ENCODE measurements at regions not wholly inside any gene's neighbourhood (a gene's known extent, or its start where the extent isn't known, plus 50 kb on each side); places are given as distances from the start of the nearest gene placed in this dataset.
A peak's percentile ranks its signal among the peaks of the same experiment; 100 is the strongest.

- Histone ChIP-seq H3K79me1 (ENCODE audit: low read depth, low read length) (no peaks in the 10 kb centered on the region), H3K4me1 (ENCODE audit: control insufficient read depth in 2 of 2, insufficient read depth in 1 of 2, low read depth in 1 of 2, low read length in 2 of 2) (peaks cover 4 to 8% of the 10 kb centered on the region in 2 donors), H2BK120ac (ENCODE audit: low read depth, low read length) (no peak overlapping the region), H3K9me3 (replicated peaks in 1 of 2; ENCODE audit: control insufficient read depth in 2 of 2, insufficient read depth in 1 of 2, low read depth in 1 of 2, low read length in 2 of 2) (no peaks in the 10 kb centered on the region), H2AFZ (ENCODE audit: low read length) (no peak overlapping the region), H3K14ac (ENCODE audit: low read length) (no peak overlapping the region), H3K27me3 (ENCODE audit: control insufficient read depth in 3 of 3, insufficient read depth in 3 of 3, low read depth in 1 of 3, low read length in 3 of 3) (no peaks in the 10 kb centered on the region), H3K4me3 (ENCODE audit: low read length in 2 of 2) (no peak overlapping the region), H3K23ac (ENCODE audit: low read depth, low read length, poor library complexity) (no peak overlapping the region), H2BK15ac (ENCODE audit: low read length) (no peak overlapping the region), H4K91ac (ENCODE audit: low read depth, low read length, poor library complexity) (no peak overlapping the region), H2BK12ac (ENCODE audit: low read length) (no peak overlapping the region), H2BK5ac (ENCODE audit: low read length) (no peak overlapping the region), H2AK5ac (ENCODE audit: low read depth, low read length) (no peak overlapping the region), H3K18ac (ENCODE audit: low read length) (no peak overlapping the region), H3K36me3 (replicated peaks in 1 of 2; ENCODE audit: control insufficient read depth in 2 of 2, insufficient read depth in 2 of 2, low read length in 2 of 2) (no peaks in the 10 kb centered on the region), H3K9ac (ENCODE audit: low read depth, low read length, poor library complexity) (no peak overlapping the region), H3K4me2 (ENCODE audit: insufficient read depth, low read length, poor library complexity, severe bottlenecking) (no peak overlapping the region), H4K8ac (ENCODE audit: low read depth, low read length) (no peak overlapping the region), H3K27ac (replicated peaks; ENCODE audit: low read length) (no peak overlapping the region), H3K4ac (ENCODE audit: low read length) (no peak overlapping the region)
- no peak for DNase-seq (ENCODE audit: low spot score)
- no CpG with 5 or more reads among the region's 7 CpGs for WGBS, 2 donors (ENCODE audit: extremely low coverage in 2 of 2, insufficient read length in 2 of 2, insufficient replicate concordance in 1 of 2)
Observed at GRCh38 chr2:105680357-105680756, 64.4 kb upstream of the NCK2 start.

DNA sequence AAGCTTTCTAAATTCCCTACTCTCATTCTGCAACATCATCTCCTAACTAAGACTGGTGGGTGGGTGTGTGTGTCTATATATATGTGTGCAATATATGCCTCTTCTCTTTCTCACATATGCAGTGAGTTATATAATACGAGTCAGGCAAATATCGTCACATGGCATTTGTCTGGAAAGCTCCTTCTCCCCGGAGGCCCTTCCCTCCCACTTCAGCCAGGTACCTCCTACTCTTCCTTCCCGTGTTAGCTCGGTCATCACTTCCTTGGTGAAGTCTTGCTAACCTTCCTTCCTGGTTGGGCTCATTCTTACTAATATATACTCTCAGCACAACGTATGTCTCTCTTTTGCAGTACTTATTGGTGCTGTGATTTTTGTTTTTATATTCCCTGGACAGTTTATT, 66.4 kb upstream of the NCK2 start:
- Histone ChIP-seq H3K14ac (ENCODE audit: low read length) (no peak overlapping the region), H3K4me2 (ENCODE audit: insufficient read depth, low read length, poor library complexity, severe bottlenecking) (no peak overlapping the region), H3K27me3 (ENCODE audit: control insufficient read depth in 3 of 3, insufficient read depth in 3 of 3, low read depth in 1 of 3, low read length in 3 of 3) (no peaks in the 10 kb centered on the region), H4K91ac (ENCODE audit: low read depth, low read length, poor library complexity) (no peak overlapping the region), H2BK120ac (ENCODE audit: low read depth, low read length) (no peak overlapping the region), H3K4me3 (ENCODE audit: low read length in 2 of 2) (no peak overlapping the region), H3K9me3 (replicated peaks in 1 of 2; ENCODE audit: control insufficient read depth in 2 of 2, insufficient read depth in 1 of 2, low read depth in 1 of 2, low read length in 2 of 2) (peaks cover 0 to 2% of the 10 kb centered on the region in 2 donors), H3K9ac (ENCODE audit: low read depth, low read length, poor library complexity) (no peak overlapping the region), H3K36me3 (replicated peaks in 1 of 2; ENCODE audit: control insufficient read depth in 2 of 2, insufficient read depth in 2 of 2, low read length in 2 of 2) (no peaks in the 10 kb centered on the region), H2AFZ (ENCODE audit: low read length) (no peak overlapping the region), H2BK5ac (ENCODE audit: low read length) (no peak overlapping the region), H3K27ac (replicated peaks; ENCODE audit: low read length) (no peak overlapping the region), H3K4ac (ENCODE audit: low read length) (no peak overlapping the region), H4K8ac (ENCODE audit: low read depth, low read length) (no peak overlapping the region), H3K4me1 (ENCODE audit: control insufficient read depth in 2 of 2, insufficient read depth in 1 of 2, low read depth in 1 of 2, low read length in 2 of 2) (peaks cover 12 to 23% of the 10 kb centered on the region in 2 donors), H3K23ac (ENCODE audit: low read depth, low read length, poor library complexity) (no peak overlapping the region), H2AK5ac (ENCODE audit: low read depth, low read length) (no peak overlapping the region), H3K79me1 (ENCODE audit: low read depth, low read length) (no peaks in the 10 kb centered on the region), H2BK15ac (ENCODE audit: low read length) (no peak overlapping the region), H2BK12ac (ENCODE audit: low read length) (no peak overlapping the region), H3K18ac (ENCODE audit: low read length) (no peak overlapping the region)
- DNase-seq (ENCODE audit: low spot score), result no peak
- no CpG with 5 or more reads among the region's 6 CpGs for WGBS, 2 donors (ENCODE audit: extremely low coverage in 2 of 2, insufficient read length in 2 of 2, insufficient replicate concordance in 1 of 2)

DNA sequence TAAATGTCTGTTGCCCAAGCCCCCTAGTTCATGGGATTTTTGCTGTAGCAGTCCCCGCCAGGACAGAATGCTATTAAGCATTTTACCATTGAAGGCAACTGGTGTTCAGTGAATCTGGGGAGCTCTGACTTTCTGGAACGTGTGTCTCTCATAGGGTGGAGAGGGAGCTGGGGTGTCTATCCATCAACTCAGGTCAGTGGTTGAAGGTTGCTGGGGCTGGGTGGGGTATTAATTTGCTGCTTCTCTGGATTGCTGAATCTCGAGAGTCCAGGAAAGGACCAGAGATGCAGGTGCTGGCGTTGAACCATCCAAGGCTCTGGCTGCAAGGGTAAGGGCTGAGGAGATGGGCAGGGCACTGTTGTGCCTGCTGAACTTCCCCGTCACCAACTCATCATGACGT, 66.8 kb upstream of the NCK2 start:
- Histone ChIP-seq H3K27ac (replicated peaks; ENCODE audit: low read length) (no peak overlapping the region), H3K23ac (ENCODE audit: low read depth, low read length, poor library complexity) (no peak overlapping the region), H3K27me3 (ENCODE audit: control insufficient read depth in 3 of 3, insufficient read depth in 3 of 3, low read depth in 1 of 3, low read length in 3 of 3) (no peaks in the 10 kb centered on the region), H3K36me3 (replicated peaks in 1 of 2; ENCODE audit: control insufficient read depth in 2 of 2, insufficient read depth in 2 of 2, low read length in 2 of 2) (no peaks in the 10 kb centered on the region), H3K18ac (ENCODE audit: low read length) (no peak overlapping the region), H3K4me3 (ENCODE audit: low read length in 2 of 2) (no peak overlapping the region), H2BK5ac (ENCODE audit: low read length) (no peak overlapping the region), H2BK15ac (ENCODE audit: low read length) (no peak overlapping the region), H3K9me3 (replicated peaks in 1 of 2; ENCODE audit: control insufficient read depth in 2 of 2, insufficient read depth in 1 of 2, low read depth in 1 of 2, low read length in 2 of 2) (peaks cover 0 to 4% of the 10 kb centered on the region in 2 donors), H3K9ac (ENCODE audit: low read depth, low read length, poor library complexity) (no peak overlapping the region), H3K4ac (ENCODE audit: low read length) (no peak overlapping the region), H2BK12ac (ENCODE audit: low read length) (no peak overlapping the region), H3K79me1 (ENCODE audit: low read depth, low read length) (no peaks in the 10 kb centered on the region), H4K8ac (ENCODE audit: low read depth, low read length) (no peak overlapping the region), H2AFZ (ENCODE audit: low read length) (no peak overlapping the region), H3K4me2 (ENCODE audit: insufficient read depth, low read length, poor library complexity, severe bottlenecking) (no peak overlapping the region), H3K14ac (ENCODE audit: low read length) (no peak overlapping the region), H2AK5ac (ENCODE audit: low read depth, low read length) (no peak overlapping the region), H2BK120ac (ENCODE audit: low read depth, low read length) (no peak overlapping the region), H3K4me1 (ENCODE audit: control insufficient read depth in 2 of 2, insufficient read depth in 1 of 2, low read depth in 1 of 2, low read length in 2 of 2) (peaks cover 12 to 23% of the 10 kb centered on the region in 2 donors), H4K91ac (ENCODE audit: low read depth, low read length, poor library complexity) (no peak overlapping the region)
- WGBS, 2 donors (ENCODE audit: extremely low coverage in 2 of 2, insufficient read length in 2 of 2, insufficient replicate concordance in 1 of 2), result no CpG with 5 or more reads among the region's 6 CpGs
- DNase-seq (ENCODE audit: low spot score), result no peak

DNA sequence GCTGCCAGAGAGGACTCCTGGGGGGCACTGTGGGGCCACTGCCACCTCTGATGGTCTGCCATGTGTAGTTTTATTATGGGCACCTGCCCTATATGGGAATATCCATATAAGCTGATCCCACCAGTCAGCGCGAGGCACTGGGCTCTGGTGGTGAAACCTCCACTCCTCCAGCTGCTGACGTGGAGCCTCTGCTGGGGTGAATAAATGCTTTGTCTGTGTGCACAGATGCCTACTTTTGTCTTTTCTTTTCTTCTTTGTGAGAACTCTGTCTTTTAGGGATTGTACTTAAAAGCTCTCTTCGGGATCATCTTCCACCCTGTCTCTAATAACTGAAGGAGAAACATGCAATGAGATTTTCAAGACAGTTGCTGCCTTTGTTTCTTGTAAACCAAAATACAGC, 68.9 kb upstream of the NCK2 start:
- WGBS, 2 donors (ENCODE audit: extremely low coverage in 2 of 2, insufficient read length in 2 of 2, insufficient replicate concordance in 1 of 2), result no CpG with 5 or more reads among the region's 4 CpGs
- no peak overlapping the region for H3K4ac ChIP-seq (ENCODE audit: low read length)
- H4K91ac ChIP-seq (ENCODE audit: low read depth, low read length, poor library complexity), result no peak overlapping the region
- H2BK12ac ChIP-seq (ENCODE audit: low read length), result no peak overlapping the region
- no peak overlapping the region for H3K23ac ChIP-seq (ENCODE audit: low read depth, low read length, poor library complexity)
- H3K4me2 ChIP-seq (ENCODE audit: insufficient read depth, low read length, poor library complexity, severe bottlenecking), result no peak overlapping the region
- peaks cover 0 to 4% of the 10 kb centered on the region in 2 donors for H3K9me3 ChIP-seq (replicated peaks in 1 of 2; ENCODE audit: control insufficient read depth in 2 of 2, insufficient read depth in 1 of 2, low read depth in 1 of 2, low read length in 2 of 2)
- H2BK15ac ChIP-seq (ENCODE audit: low read length), result no peak overlapping the region
- DNase-seq (ENCODE audit: low spot score), result no peak
- no peak overlapping the region for H4K8ac ChIP-seq (ENCODE audit: low read depth, low read length)
- H3K9ac ChIP-seq (ENCODE audit: low read depth, low read length, poor library complexity), result no peak overlapping the region
- no peaks in the 10 kb centered on the region for H3K27me3 ChIP-seq (ENCODE audit: control insufficient read depth in 3 of 3, insufficient read depth in 3 of 3, low read depth in 1 of 3, low read length in 3 of 3)
- H2BK5ac ChIP-seq (ENCODE audit: low read length), result no peak overlapping the region
- H3K18ac ChIP-seq (ENCODE audit: low read length), result no peak overlapping the region
- H3K79me1 ChIP-seq (ENCODE audit: low read depth, low read length), result no peaks in the 10 kb centered on the region
- H2AFZ ChIP-seq (ENCODE audit: low read length), result peak overlapping the region; percentile 5
- H3K36me3 ChIP-seq (replicated peaks in 1 of 2; ENCODE audit: control insufficient read depth in 2 of 2, insufficient read depth in 2 of 2, low read length in 2 of 2), result no peaks in the 10 kb centered on the region
- no peak overlapping the region for H2BK120ac ChIP-seq (ENCODE audit: low read depth, low read length)
- H2AK5ac ChIP-seq (ENCODE audit: low read depth, low read length), result no peak overlapping the region
- H3K4me1 ChIP-seq (ENCODE audit: control insufficient read depth in 2 of 2, insufficient read depth in 1 of 2, low read depth in 1 of 2, low read length in 2 of 2), result peaks cover 10 to 20% of the 10 kb centered on the region in 2 donors
- H3K27ac ChIP-seq (replicated peaks; ENCODE audit: low read length), result no peak overlapping the region
- H3K14ac ChIP-seq (ENCODE audit: low read length), result no peak overlapping the region
- no peak overlapping the region for H3K4me3 ChIP-seq (ENCODE audit: low read length in 2 of 2)
